Suprapubic skin (tissue), 4 donors: ENCODE measurements at regions not wholly inside any gene's neighbourhood (a gene's known extent, or its start where the extent isn't known, plus 50 kb on each side); places are given as distances from the start of the nearest gene placed in this dataset.

Experiments used
- DNase-seq, 2 donors: peaks; one replicate each; pipeline ENCODE4 v3.0.0-alpha.2; 2019; ENCODE audit warnings: low spot score in 2 of 2
- H3K27ac ChIP-seq: fragments of 200-600 bp; sonication (generic); one replicate; pipeline ENCODE4 v1.5.1; 2019
- H3K27me3 ChIP-seq: fragments of 200-600 bp; sonication (generic); one replicate; pipeline ENCODE4 v1.5.1; 2019
- H3K36me3 ChIP-seq: fragments of 200-600 bp; sonication (generic); one replicate; pipeline ENCODE4 v1.5.1; 2019
- H3K4me1 ChIP-seq: fragments of 200-600 bp; sonication (generic); one replicate; pipeline ENCODE4 v1.5.1; 2019
- H3K4me3 ChIP-seq: fragments of 200-600 bp; sonication (generic); one replicate; pipeline ENCODE4 v1.5.1; 2019; ENCODE audit warnings: mild to moderate bottlenecking
- H3K9me3 ChIP-seq: fragments of 200-600 bp; sonication (generic); one replicate; pipeline ENCODE4 v1.5.1; 2019
- CTCF ChIP-seq, 2 donors: fragments of 200-600 bp in 1 of 2; fragments of 450-650 bp in 1 of 2; sonication (generic) in 1 of 2; IDR thresholded peaks; one replicate each; pipeline ENCODE4 v1.5.1; 2016 to 2019; ENCODE audit warnings: antibody characterized with exemption in 2 of 2, mild to moderate bottlenecking in 1 of 2, moderate library complexity in 1 of 2
- EP300 ChIP-seq: sonication (generic); formaldehyde crosslinking; IDR thresholded peaks from one replicate; pipeline ENCODE4 v1.6.1; 2017; ENCODE audit warnings: antibody characterized with exemption
- POLR2A ChIP-seq, 2 donors: fragments of 450-650 bp; IDR thresholded peaks; one replicate each; pipeline ENCODE4 v1.6.1; 2017; ENCODE audit warnings: antibody characterized with exemption in 2 of 2, mild to moderate bottlenecking in 2 of 2, moderate library complexity in 2 of 2
- POLR2AphosphoS5 ChIP-seq, 3 donors: sonication (generic); formaldehyde crosslinking; IDR thresholded peaks; one replicate each; pipeline ENCODE4 v1.6.1; 2017; ENCODE audit warnings: antibody characterized with exemption in 3 of 3
- WGBS: methylation state at CpG from one replicate; pipeline ENCODE4 v1.1.5; 2018; 5-methylcytosine and 5-hydroxymethylcytosine counted together

- WGBS = 64% methylated on average over 3 of the region's 3 CpGs
- H3K4me1 ChIP-seq = no peaks in the 10 kb centered on the region
- H3K36me3 ChIP-seq = no peaks in the 10 kb centered on the region
- H3K27me3 ChIP-seq = no peaks in the 10 kb centered on the region
- no peak overlapping the region for H3K4me3 ChIP-seq
- H3K9me3 ChIP-seq = no peaks in the 10 kb centered on the region
- no peak for DNase-seq
- no peak for TF ChIP-seq EP300
- no peak overlapping the region for H3K27ac ChIP-seq
These were observed 824.1 kb downstream of the CCSER2 start for GRCh38 chr10:85152496-85152895.

- 78% methylated on average over 1 of the region's 1 CpG for WGBS
- Histone ChIP-seq H3K9me3 (no peaks in the 10 kb centered on the region), H3K36me3 (no peaks in the 10 kb centered on the region), H3K4me3 (no peak overlapping the region), H3K4me1 (no peaks in the 10 kb centered on the region), H3K27ac (no peak overlapping the region), H3K27me3 (no peaks in the 10 kb centered on the region)
- no peak for TF ChIP-seq EP300
- no peak for TF ChIP-seq POLR2A (IDR thresholded peaks at IDR 0.05)
- no peak for TF ChIP-seq CTCF (IDR thresholded peaks at IDR 0.05)
- TF ChIP-seq POLR2AphosphoS5 (IDR thresholded peaks at IDR 0.05) = no peak
- no peak for DNase-seq
These were observed 824.5 kb downstream of the CCSER2 start for GRCh38 chr10:85152911-85153310.

- TF ChIP-seq POLR2AphosphoS5 (IDR thresholded peaks at IDR 0.05) (no peak), POLR2A (IDR thresholded peaks at IDR 0.05) (no peak), CTCF (IDR thresholded peaks at IDR 0.05) (no peak), EP300 (no peak)
- no peak overlapping the region for H3K27ac ChIP-seq
- WGBS = 81% methylated on average over 4 of the region's 4 CpGs
- H3K9me3 ChIP-seq = no peaks in the 10 kb centered on the region
- H3K36me3 ChIP-seq = no peaks in the 10 kb centered on the region
- no peaks in the 10 kb centered on the region for H3K27me3 ChIP-seq
- no peaks in the 10 kb centered on the region for H3K4me1 ChIP-seq
- DNase-seq = no peak
- H3K4me3 ChIP-seq = no peak overlapping the region
These were observed 828.8 kb downstream of the CCSER2 start for GRCh38 chr10:85157206-85157605.

GRCh38 chr10:85168243-85168642 lies 839.9 kb downstream of the CCSER2 start:
- no peaks in the 10 kb centered on the region for H3K4me1 ChIP-seq
- H3K36me3 ChIP-seq = no peaks in the 10 kb centered on the region
- H3K27me3 ChIP-seq = no peaks in the 10 kb centered on the region
- TF ChIP-seq EP300 (no peak), CTCF (IDR thresholded peaks at IDR 0.05) (no peak), POLR2A (IDR thresholded peaks at IDR 0.05) (no peak), POLR2AphosphoS5 (IDR thresholded peaks at IDR 0.05) (no peak)
- no peak overlapping the region for H3K27ac ChIP-seq
- WGBS = 57% methylated on average over 6 of the region's 6 CpGs
- H3K4me3 ChIP-seq = no peak overlapping the region
- no peak for DNase-seq
- no peaks in the 10 kb centered on the region for H3K9me3 ChIP-seq

GRCh38 chr10:85170026-85170425 lies 841.6 kb downstream of the CCSER2 start:
- TF ChIP-seq CTCF (IDR thresholded peaks at IDR 0.05) (no peak), POLR2A (IDR thresholded peaks at IDR 0.05) (no peak), POLR2AphosphoS5 (IDR thresholded peaks at IDR 0.05) (no peak), EP300 (no peak)
- Histone ChIP-seq H3K9me3 (no peaks in the 10 kb centered on the region), H3K36me3 (no peaks in the 10 kb centered on the region), H3K27me3 (no peaks in the 10 kb centered on the region), H3K4me1 (no peaks in the 10 kb centered on the region), H3K4me3 (no peak overlapping the region), H3K27ac (no peak overlapping the region)
- 25% methylated on average over 1 of the region's 1 CpG for WGBS
- no peak for DNase-seq

- Histone ChIP-seq H3K36me3 (no peaks in the 10 kb centered on the region), H3K27me3 (no peaks in the 10 kb centered on the region), H3K9me3 (no peaks in the 10 kb centered on the region), H3K4me3 (no peak overlapping the region), H3K27ac (no peak overlapping the region), H3K4me1 (no peaks in the 10 kb centered on the region)
- no peak for DNase-seq
- TF ChIP-seq POLR2A (IDR thresholded peaks at IDR 0.05) (no peak), POLR2AphosphoS5 (IDR thresholded peaks at IDR 0.05) (no peak), EP300 (no peak), CTCF (IDR thresholded peaks at IDR 0.05) (no peak)
- 18% methylated on average over 1 of the region's 1 CpG for WGBS
These were observed 847.2 kb downstream of the CCSER2 start for GRCh38 chr10:85175635-85176034.
